ENCODE measurements at regions not wholly inside any gene's neighbourhood (a gene's known extent, or its start where the extent isn't known, plus 50 kb on each side); places are given as distances from the start of the nearest gene placed in this dataset.
A peak's percentile ranks its signal among the peaks of the same experiment; 100 is the strongest.
"Not testable (repeated sequence)": the region's sequence is repeated elsewhere in the genome, so short reads cannot be mapped to it uniquely, and the experiment has no call there.

- peak overlapping the region; percentile 52 for H3K4me3 Mint-ChIP-seq
- peak; percentile 71 for ATAC-seq (ENCODE audit: low read depth)
- ChIA-PET POLR2A (interaction anchor here (0.9 to 5.2 kb wide), 8 partner anchors 9 to 79 kb away, joined by 3 to 48 read pairs (median 4); partner anchors contain the start of gene KRAS), CTCF (interaction anchor here (1.0 to 2.0 kb wide), 2 partner anchors 67 to 79 kb away, joined by 4 to 9 read pairs; no protein-coding TSS in a partner anchor)
- no peaks in the 10 kb centered on the region for H3K36me3 Mint-ChIP-seq (ENCODE audit: low read depth)
- H3K27ac Mint-ChIP-seq: peak overlapping the region; percentile 83
- intact Hi-C loops (cut with micrococcal nuclease): loop anchor here (1.0 kb wide), 3 partner anchors 12 to 69 kb away; no protein-coding TSS in a partner anchor
- peaks cover 2% of the 10 kb centered on the region for H3K9me3 Mint-ChIP-seq
- no peak for TF ChIP-seq CTCF (IDR thresholded peaks at IDR 0.05)
- H3K27me3 Mint-ChIP-seq: no peaks in the 10 kb centered on the region
- no peak for DNase-seq
- H3K4me1 Mint-ChIP-seq: peaks cover 73% of the 10 kb centered on the region
These were observed 69.6 kb upstream of the KRAS start for GRCh38 chr12:25320123-25321006.

GRCh38 chr12:25319233-25319984 is 68.7 kb upstream of the KRAS start:
- intact Hi-C loops (cut with micrococcal nuclease): loop anchor here (5.0 kb wide), 1 partner anchor 162 kb away; no protein-coding TSS in a partner anchor
- DNase-seq: no peak
- no peaks in the 10 kb centered on the region for H3K27me3 Mint-ChIP-seq
- H3K9me3 Mint-ChIP-seq: peaks cover 2% of the 10 kb centered on the region
- TF ChIP-seq CTCF (IDR thresholded peaks at IDR 0.05): no peak
- peaks cover 73% of the 10 kb centered on the region for H3K4me1 Mint-ChIP-seq
- ChIA-PET POLR2A (interaction anchor here (0.6 to 5.2 kb wide), 5 partner anchors 10 to 90 kb away, joined by 3 to 48 read pairs (median 5); partner anchors contain the start of gene KRAS), CTCF (no interaction called here)
- H3K36me3 Mint-ChIP-seq (ENCODE audit: low read depth): no peaks in the 10 kb centered on the region
- H3K27ac Mint-ChIP-seq: peak overlapping the region; percentile 83
- peak; percentile 12 for ATAC-seq (ENCODE audit: low read depth)
- peak overlapping the region; percentile 52 for H3K4me3 Mint-ChIP-seq

- no peak for DNase-seq
- peak overlapping the region; percentile 79 for H3K27ac Mint-ChIP-seq
- H3K27me3 Mint-ChIP-seq: no peaks in the 10 kb centered on the region
- H3K36me3 Mint-ChIP-seq (ENCODE audit: low read depth): no peaks in the 10 kb centered on the region
- ChIA-PET POLR2A (interaction anchor here (0.6 to 5.2 kb wide), 6 partner anchors 12 to 807 kb away, joined by 3 to 26 read pairs (median 4); partner anchors contain the start of genes BHLHE41 and KRAS), CTCF (interaction anchor here (1.4 kb wide), 1 partner anchor 70 kb away, joined by 3 read pairs; no protein-coding TSS in a partner anchor)
- intact Hi-C loops (cut with micrococcal nuclease): loop anchor here (5.0 kb wide), 1 partner anchor 160 kb away; no protein-coding TSS in a partner anchor
- TF ChIP-seq CTCF (IDR thresholded peaks at IDR 0.05): no peak
- peaks cover 57% of the 10 kb centered on the region for H3K4me1 Mint-ChIP-seq
- H3K9me3 Mint-ChIP-seq: peaks cover 2% of the 10 kb centered on the region
- H3K4me3 Mint-ChIP-seq: peak overlapping the region; percentile 51
- peak; percentile 45 for ATAC-seq (ENCODE audit: low read depth)
These were observed 66.8 kb upstream of the KRAS start for GRCh38 chr12:25317553-25317952.

GRCh38 chr12:25315388-25315787 is 64.7 kb upstream of the KRAS start:
- Mint-ChIP-seq H3K36me3 (ENCODE audit: low read depth) (no peaks in the 10 kb centered on the region), H3K9me3 (peaks cover 2% of the 10 kb centered on the region), H3K4me1 (peaks cover 37% of the 10 kb centered on the region), H3K4me3 (no peak overlapping the region), H3K27me3 (no peaks in the 10 kb centered on the region), H3K27ac (no peak overlapping the region)
- intact Hi-C loops (cut with micrococcal nuclease): loop anchor here (5.0 kb wide), 1 partner anchor 158 kb away; no protein-coding TSS in a partner anchor
- no peak for ATAC-seq (ENCODE audit: low read depth)
- TF ChIP-seq CTCF (IDR thresholded peaks at IDR 0.05): no peak
- no peak for DNase-seq
- POLR2A ChIA-PET: interaction anchor here (0.7 kb wide), 1 partner anchor 65 kb away, joined by 3 read pairs; the partner anchor contains the start of gene KRAS
- CTCF ChIA-PET: no interaction called here

GRCh38 chr12:25313266-25313990 is 62.7 kb upstream of the KRAS start:
- ATAC-seq (ENCODE audit: low read depth); DNase-seq; H3K36me3 Mint-ChIP-seq (ENCODE audit: low read depth); H3K27me3 Mint-ChIP-seq; intact Hi-C loops (cut with micrococcal nuclease); H3K4me3 Mint-ChIP-seq; CTCF ChIA-PET; H3K9me3 Mint-ChIP-seq; H3K27ac Mint-ChIP-seq: not testable (repeated sequence)
- POLR2A ChIA-PET: interaction anchor here (0.6 kb wide), 1 partner anchor 251 kb away, joined by 3 read pairs; no protein-coding TSS in a partner anchor
- H3K4me1 Mint-ChIP-seq: peaks cover 23% of the 10 kb centered on the region

Data from activated B cell treated with CpG ODN at 0.5 μM for 24 hours (primary cell).